ENCODE measurements at regions not wholly inside any gene's neighbourhood (a gene's known extent, or its start where the extent isn't known, plus 50 kb on each side); places are given as distances from the start of the nearest gene placed in this dataset.
"Not testable (repeated sequence)": the region's sequence is repeated elsewhere in the genome, so short reads cannot be mapped to it uniquely, and the experiment has no call there.

- no peak for TF ChIP-seq CTCF (IDR thresholded peaks at IDR 0.05; ENCODE audit: low read length, missing control alignments)
- no peak for DNase-seq (ENCODE audit: low read depth)
- H3K4me3 ChIP-seq (replicated peaks; ENCODE audit: low read depth, low read length), result no peak overlapping the region
Measured at GRCh38 chrX:120725874-120726273, 96.0 kb upstream of the C1GALT1C1 start.

- DNase-seq (ENCODE audit: low read depth), result no peak
- no peak for TF ChIP-seq CTCF (IDR thresholded peaks at IDR 0.05; ENCODE audit: low read length, missing control alignments)
- no peak overlapping the region for H3K4me3 ChIP-seq (replicated peaks; ENCODE audit: low read depth, low read length)
Measured at GRCh38 chrX:120719622-120720021, 89.8 kb upstream of the C1GALT1C1 start.

GRCh38 chrX:120718969-120719368 is 89.1 kb upstream of the C1GALT1C1 start:
- no peak for DNase-seq (ENCODE audit: low read depth)
- TF ChIP-seq CTCF (IDR thresholded peaks at IDR 0.05; ENCODE audit: low read length, missing control alignments), result no peak
- no peak overlapping the region for H3K4me3 ChIP-seq (replicated peaks; ENCODE audit: low read depth, low read length)

DNA sequence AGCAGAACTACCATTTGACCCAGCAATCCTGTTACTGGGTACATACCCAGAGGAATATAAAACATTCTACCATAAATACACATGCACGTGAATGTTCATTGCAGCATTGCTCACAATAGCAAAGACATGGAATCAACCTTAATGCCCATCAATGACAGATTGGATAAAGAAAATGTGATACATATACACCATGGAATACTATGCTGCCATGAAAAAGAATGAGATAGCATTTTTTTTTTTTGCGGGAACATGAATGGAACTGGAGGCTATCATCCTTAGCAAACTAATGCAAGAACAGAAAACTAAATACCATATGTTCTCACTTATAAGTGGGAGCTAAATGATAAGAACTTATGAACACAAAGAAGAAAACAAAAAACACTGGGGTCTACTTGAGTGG is 72.5 kb upstream of the C1GALT1C1 start:
- not testable (repeated sequence) for H3K4me3 ChIP-seq (replicated peaks; ENCODE audit: low read depth, low read length); DNase-seq (ENCODE audit: low read depth)

- TF ChIP-seq CTCF (IDR thresholded peaks at IDR 0.05; ENCODE audit: low read length, missing control alignments), result no peak
- DNase-seq (ENCODE audit: low read depth), result no peak
- no peak overlapping the region for H3K4me3 ChIP-seq (replicated peaks; ENCODE audit: low read depth, low read length)
Measured at GRCh38 chrX:120697053-120697452, 67.2 kb upstream of the C1GALT1C1 start.

DNA sequence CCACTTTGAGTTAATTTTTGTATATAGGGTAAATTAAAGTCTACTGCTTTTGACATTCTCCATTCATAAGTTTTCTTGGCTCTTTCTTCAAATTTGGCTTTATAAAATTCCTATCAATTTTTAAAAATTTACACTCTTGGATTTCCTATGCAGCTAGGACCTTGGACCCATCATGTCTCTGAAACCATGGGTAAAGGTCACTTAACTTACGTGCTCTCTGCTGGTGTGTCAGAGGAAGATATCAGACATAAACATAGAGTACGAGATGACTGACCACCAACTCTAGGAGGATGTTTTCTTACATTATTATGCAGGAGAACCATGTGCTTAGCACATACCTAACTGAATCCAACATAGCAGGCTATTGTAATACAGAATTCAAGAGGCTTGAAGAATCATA is 62.5 kb upstream of the C1GALT1C1 start:
- TF ChIP-seq CTCF (IDR thresholded peaks at IDR 0.05; ENCODE audit: low read length, missing control alignments), result no peak
- no peak overlapping the region for H3K4me3 ChIP-seq (replicated peaks; ENCODE audit: low read depth, low read length)
- DNase-seq (ENCODE audit: low read depth), result no peak

DNA sequence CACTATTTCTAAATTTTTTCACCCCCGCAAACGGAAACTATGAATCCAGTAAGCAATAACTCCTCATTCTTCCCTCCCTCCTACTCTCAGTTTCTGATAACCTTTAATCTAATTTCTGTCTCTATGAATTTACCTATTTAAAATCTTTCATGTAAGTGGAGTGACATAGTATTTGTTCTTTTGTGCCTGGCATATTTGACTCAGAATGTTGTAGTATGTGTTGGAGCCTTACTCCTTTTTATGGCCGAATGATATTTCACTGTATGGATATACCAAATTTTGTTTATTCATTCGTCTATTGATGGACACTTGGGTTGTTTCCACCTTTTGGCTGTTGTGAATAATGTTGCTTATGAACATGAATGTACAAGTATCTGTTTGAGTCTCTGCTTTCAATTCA is 61.1 kb upstream of the C1GALT1C1 start:
- no peak for TF ChIP-seq CTCF (IDR thresholded peaks at IDR 0.05; ENCODE audit: low read length, missing control alignments)
- no peak for DNase-seq (ENCODE audit: low read depth)
- H3K4me3 ChIP-seq (replicated peaks; ENCODE audit: low read depth, low read length), result no peak overlapping the region

DNA sequence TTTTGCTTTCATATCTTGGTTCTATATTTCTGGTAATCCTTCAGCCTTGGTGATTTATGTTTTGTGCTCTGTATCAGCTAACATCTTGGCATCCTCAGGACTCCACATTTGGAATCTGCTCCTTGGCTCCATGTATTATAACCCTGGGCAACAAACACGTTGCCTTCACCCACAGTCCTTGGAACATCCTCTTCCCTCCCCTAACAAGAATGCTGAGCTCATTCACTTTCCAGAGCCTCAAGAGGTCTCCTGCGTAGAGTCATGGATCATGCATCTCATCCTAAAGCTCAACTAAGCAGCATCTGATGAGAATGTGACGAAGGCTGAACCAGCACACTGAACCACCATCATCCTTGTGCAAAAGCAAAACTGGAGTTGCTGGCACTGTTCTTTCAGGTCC is 60.5 kb upstream of the C1GALT1C1 start:
- H3K4me3 ChIP-seq (replicated peaks; ENCODE audit: low read depth, low read length), result no peak overlapping the region
- no peak for TF ChIP-seq CTCF (IDR thresholded peaks at IDR 0.05; ENCODE audit: low read length, missing control alignments)
- DNase-seq (ENCODE audit: low read depth), result no peak

Data from fibroblast of pulmonary artery (primary cell).